GM12878 (cell line): ENCODE measurements at regions not wholly inside any gene's neighbourhood (a gene's known extent, or its start where the extent isn't known, plus 50 kb on each side); places are given as distances from the start of the nearest gene placed in this dataset.

Source experiments
- ATAC-seq: fragments of 200-7000 bp; cut with Tn5 transposase; 3 replicates; pipeline ENCODE4 v1.9.1; 2020; ENCODE audit warnings: mild to moderate bottlenecking, moderate library complexity
- BruUV-seq: library from RNA; stranded (reverse); fragments of 400-500 nt; replicated peaks from 2 replicates; lab custom pipeline; 2021; lab: Mats Ljungman, UMichigan
- CTCF ChIA-PET: fragments of 300-600 bp; sonication (Branson Sonifier 250); formaldehyde crosslinking; extraction: SDS; loops from one replicate; lab custom pipeline; 2021; ENCODE audit warnings: inconsistent platforms; lab: Yijun Ruan, JAX
- POLR2A ChIA-PET: fragments of 350-600 bp; formaldehyde crosslinking; extraction: SDS; loops from one replicate; lab custom pipeline; 2021; ENCODE audit warnings: inconsistent platforms; lab: Charles Lee
- RAD21 ChIA-PET: fragments of 300-600 bp; sonication (Branson Sonifier 250); formaldehyde crosslinking; loops from one replicate; lab custom pipeline; 2023; ENCODE audit warnings: antibody characterized with exemption; ENCODE audit not compliant: unreplicated experiment; lab: Charles Lee
- SMC1A ChIA-PET: fragments of 300-600 bp; sonication (Branson Sonifier 250); formaldehyde crosslinking; loops from one replicate; lab custom pipeline; 2023; ENCODE audit not compliant: unreplicated experiment, uncharacterized antibody; lab: Charles Lee
- DNase-seq: peaks from one replicate; pipeline ENCODE4 v3.0.0-alpha.2; 2011; ENCODE audit warnings: low read depth, low spot score
- FAIRE-seq: peaks from 3 replicates; lab custom pipeline; 2011; peaks lifted over from hg19 to GRCh38; lab: Jason Lieb, UNC
- H2AFZ ChIP-seq: 2 replicates; pipeline ENCODE4 v1.6.0; 2011; ENCODE audit warnings: low read depth, low read length, control low read depth; ENCODE audit not compliant: control insufficient read depth
- H3K27ac ChIP-seq: 2 replicates; pipeline ENCODE4 v1.5.1; 2011; ENCODE audit warnings: control low read depth; ENCODE audit not compliant: control insufficient read depth, insufficient read depth
- H3K27me3 ChIP-seq, 2 experiments: replicated peaks in 1 of 2; 2 replicates each; pipeline versions ENCODE4 v1.6.0 to v1.6.1; 2011; ENCODE audit warnings: low read length in 1 of 2; ENCODE audit not compliant: control insufficient read depth in 2 of 2, insufficient read depth in 2 of 2
- H3K36me3 ChIP-seq, 2 experiments: 2 replicates each; pipeline ENCODE4 v1.5.1; 2011; ENCODE audit warnings: low read length in 1 of 2; ENCODE audit not compliant: control insufficient read depth in 2 of 2, insufficient read depth in 2 of 2
- H3K4me1 ChIP-seq: 2 replicates; pipeline ENCODE4 v1.6.1; 2011; ENCODE audit warnings: mild to moderate bottlenecking, low read length, moderate library complexity, mixed read lengths; ENCODE audit not compliant: control insufficient read depth, insufficient read depth
- H3K4me2 ChIP-seq: 2 replicates; pipeline ENCODE4 v1.6.0; 2011; ENCODE audit warnings: control low read depth; ENCODE audit not compliant: control insufficient read depth, insufficient read depth
- H3K4me3 ChIP-seq: fragments of 200-600 bp; sonication (generic); 2 replicates; pipeline ENCODE4 v1.5.1; 2016
- H3K79me2 ChIP-seq: 2 replicates; pipeline ENCODE4 v1.6.0; 2011; ENCODE audit warnings: low read length; ENCODE audit not compliant: control insufficient read depth, insufficient read depth
- H3K9ac ChIP-seq: 2 replicates; pipeline ENCODE4 v1.8.0; 2011; ENCODE audit warnings: low read length, control low read depth, mixed read lengths; ENCODE audit not compliant: control insufficient read depth, insufficient read depth
- H3K9me3 ChIP-seq: replicated peaks from 3 replicates; pipeline ENCODE4 v1.5.1; 2011; ENCODE audit warnings: mild to moderate bottlenecking, low read length; ENCODE audit not compliant: control insufficient read depth, insufficient read depth
- H4K20me1 ChIP-seq: 2 replicates; pipeline ENCODE4 v1.6.0; 2011; ENCODE audit not compliant: control insufficient read depth, insufficient read depth
- CBX3 ChIP-seq: fragments of 200-600 bp; sonication (generic); IDR thresholded peaks from 2 replicates; pipeline ENCODE4 v1.6.1; 2016; ENCODE audit warnings: low read depth, borderline replicate concordance
- LARP7 ChIP-seq: fragments of 450-650 bp; IDR thresholded peaks from 2 replicates; pipeline ENCODE4 v1.6.1; 2017; ENCODE audit warnings: mild to moderate bottlenecking
- NR2C2 ChIP-seq: IDR thresholded peaks from 2 replicates; pipeline ENCODE4 v1.6.1; 2011; ENCODE audit warnings: borderline replicate concordance, low read depth; ENCODE audit not compliant: control insufficient read depth, insufficient read length
- SMAD5 ChIP-seq: IDR thresholded peaks from 2 replicates; pipeline ENCODE4 v1.6.1; 2016; ENCODE audit warnings: antibody characterized with exemption, low read depth
- SMC3 ChIP-seq: IDR thresholded peaks from 2 replicates; pipeline ENCODE4 v1.6.1; 2011; ENCODE audit warnings: low read length, improper control_type of control experiment, borderline replicate concordance
- SREBF2 ChIP-seq: IDR thresholded peaks from 2 replicates; pipeline ENCODE4 v1.6.1; 2012; ENCODE audit warnings: mild to moderate bottlenecking, low read length
- SRF ChIP-seq, 2 experiments: IDR thresholded peaks; 2 replicates each; pipeline ENCODE4 v1.6.1; 2011; ENCODE audit warnings: low read depth in 2 of 2, low read length in 2 of 2, mild to moderate bottlenecking in 1 of 2, moderate library complexity in 1 of 2
- TAF1 ChIP-seq: IDR thresholded peaks from 2 replicates; pipeline ENCODE4 v1.6.1; 2011; ENCODE audit warnings: mild to moderate bottlenecking, low read depth, low read length, borderline replicate concordance
- ZNF217 ChIP-seq: fragments of 450-650 bp; IDR thresholded peaks from 2 replicates; pipeline ENCODE4 v1.6.1; 2017; ENCODE audit warnings: antibody characterized with exemption, mild to moderate bottlenecking
- WGBS: methylation state at CpG from one replicate; pipeline ENCODE4 v1.1.6; 2016; ENCODE audit warnings: low lambda C conversion rate; ENCODE audit not compliant: insufficient replicate concordance, insufficient coverage; ENCODE audit errors: missing lambda C conversion rate; 5-methylcytosine and 5-hydroxymethylcytosine counted together
- in situ Hi-C: fragments of 300-500 bp; cut with MboI; formaldehyde crosslinking; loops from 9 replicates; pipeline ENCODE4 v1.14.3; 2018; ENCODE audit warnings: mixed read lengths
- intact Hi-C: fragments of 100-400 bp; cut with micrococcal nuclease; formaldehyde crosslinking; loops from one replicate; pipeline ENCODE4 v1.14.2; 2022; ENCODE audit not compliant: unreplicated experiment
- TF ChIP-seq, protein P1 (sequence below): fragments of 450-650 bp; IDR thresholded peaks from 2 replicates; pipeline ENCODE4 v1.6.1; 2018; ENCODE audit warnings: mild to moderate bottlenecking, low read depth, moderate library complexity; ENCODE audit not compliant: partially characterized antibody
- TF ChIP-seq, protein P2 (sequence below), 3 experiments: IDR thresholded peaks in 2 of 3; conservative IDR thresholded peaks in 1 of 3; 2 replicates each; pipeline ENCODE4 v1.5.1; 2011; ENCODE audit warnings: low read depth in 3 of 3, low read length in 3 of 3, mild to moderate bottlenecking in 3 of 3, control low read depth in 2 of 3, moderate library complexity in 2 of 3, inconsistent platforms in 1 of 3, mixed read lengths in 1 of 3; ENCODE audit not compliant: control insufficient read depth in 2 of 3, insufficient read depth in 1 of 3; ENCODE audit errors: extremely low read depth in 1 of 3
- TF ChIP-seq, protein P3 (sequence below): fragments of 450-650 bp; IDR thresholded peaks from 2 replicates; pipeline ENCODE4 v1.6.1; 2017; ENCODE audit warnings: mild to moderate bottlenecking, low read depth, inconsistent platforms; ENCODE audit not compliant: poor library complexity, severe bottlenecking

DNA sequence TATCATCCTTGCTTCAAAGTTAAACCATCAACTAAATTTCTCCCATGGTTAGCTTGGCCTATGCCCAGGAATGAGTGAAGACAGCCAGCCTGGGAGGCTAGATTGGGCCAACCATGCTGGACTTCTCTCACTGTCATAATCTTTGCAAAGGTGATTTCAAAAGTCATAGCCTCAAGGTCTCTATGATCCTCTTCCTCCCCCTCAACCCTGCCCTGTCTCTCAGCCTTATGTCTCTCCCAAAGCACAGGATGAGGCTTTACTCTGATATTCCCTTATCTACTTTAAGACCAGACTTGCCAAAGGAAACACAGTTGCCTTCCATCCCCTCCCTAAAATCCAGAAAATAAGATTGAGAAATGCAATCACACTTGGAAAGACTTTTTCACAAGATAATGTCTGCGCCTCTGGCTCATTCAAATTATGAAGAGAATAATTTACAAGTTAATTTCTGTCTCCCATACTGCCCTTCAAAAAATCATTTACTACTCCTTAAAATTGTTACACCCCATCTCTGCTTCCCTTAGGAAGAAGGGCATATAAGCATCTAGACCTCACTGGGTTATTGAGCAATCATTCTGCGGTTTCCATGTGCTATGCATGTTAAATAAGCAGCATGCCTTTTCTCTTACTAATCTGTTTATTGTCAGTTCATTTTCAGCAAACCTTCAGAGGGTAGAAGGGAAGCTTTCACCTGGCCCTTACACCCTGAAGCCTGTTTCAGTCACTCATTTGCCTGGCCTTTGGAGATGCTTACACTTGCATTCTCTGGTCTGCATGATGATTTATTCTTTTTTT, 113.8 kb upstream of the ANKRD55 start:
- Histone ChIP-seq H4K20me1 (no peaks in the 10 kb centered on the region), H3K9me3 (no peaks in the 10 kb centered on the region; the same call in 2 of the 3 replicates), H3K79me2 (no peaks in the 10 kb centered on the region), H3K4me1 (no peaks in the 10 kb centered on the region), H3K4me3 (no peak overlapping the region), H3K27me3 (no peaks in the 10 kb centered on the region), H3K27ac (no peak overlapping the region), H2AFZ (no peak overlapping the region), H3K9ac (no peak overlapping the region), H3K36me3 (no peaks in the 10 kb centered on the region), H3K4me2 (no peak overlapping the region)
- in situ Hi-C loops (no loop called here), intact Hi-C loops (no loop called here)
- SMC1A ChIA-PET, result no interaction called here
- no peak for DNase-seq
- RAD21 ChIA-PET, result no interaction called here
- POLR2A ChIA-PET, result no interaction called here
- 40% methylated on average over 2 of the region's 2 CpGs for WGBS
- no peak for FAIRE-seq
- TF ChIP-seq SREBF2 (no peak), TAF1 (no peak), LARP7 (no peak), SMC3 (no peak), CBX3 (no peak), SMAD5 (no peak), ZNF217 (no peak), SRF (IDR thresholded peaks at IDR 0.05; ENCODE audit: low read depth in 2 of 2, low read length in 2 of 2) (no peak), NR2C2 (no peak)
- TF ChIP-seq, protein P1, sequence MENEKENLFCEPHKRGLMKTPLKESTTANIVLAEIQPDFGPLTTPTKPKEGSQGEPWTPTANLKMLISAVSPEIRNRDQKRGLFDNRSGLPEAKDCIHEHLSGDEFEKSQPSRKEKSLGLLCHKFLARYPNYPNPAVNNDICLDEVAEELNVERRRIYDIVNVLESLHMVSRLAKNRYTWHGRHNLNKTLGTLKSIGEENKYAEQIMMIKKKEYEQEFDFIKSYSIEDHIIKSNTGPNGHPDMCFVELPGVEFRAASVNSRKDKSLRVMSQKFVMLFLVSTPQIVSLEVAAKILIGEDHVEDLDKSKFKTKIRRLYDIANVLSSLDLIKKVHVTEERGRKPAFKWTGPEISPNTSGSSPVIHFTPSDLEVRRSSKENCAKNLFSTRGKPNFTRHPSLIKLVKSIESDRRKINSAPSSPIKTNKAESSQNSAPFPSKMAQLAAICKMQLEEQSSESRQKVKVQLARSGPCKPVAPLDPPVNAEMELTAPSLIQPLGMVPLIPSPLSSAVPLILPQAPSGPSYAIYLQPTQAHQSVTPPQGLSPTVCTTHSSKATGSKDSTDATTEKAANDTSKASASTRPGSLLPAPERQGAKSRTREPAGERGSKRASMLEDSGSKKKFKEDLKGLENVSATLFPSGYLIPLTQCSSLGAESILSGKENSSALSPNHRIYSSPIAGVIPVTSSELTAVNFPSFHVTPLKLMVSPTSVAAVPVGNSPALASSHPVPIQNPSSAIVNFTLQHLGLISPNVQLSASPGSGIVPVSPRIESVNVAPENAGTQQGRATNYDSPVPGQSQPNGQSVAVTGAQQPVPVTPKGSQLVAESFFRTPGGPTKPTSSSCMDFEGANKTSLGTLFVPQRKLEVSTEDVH, result no peak
- TF ChIP-seq, protein P2, sequence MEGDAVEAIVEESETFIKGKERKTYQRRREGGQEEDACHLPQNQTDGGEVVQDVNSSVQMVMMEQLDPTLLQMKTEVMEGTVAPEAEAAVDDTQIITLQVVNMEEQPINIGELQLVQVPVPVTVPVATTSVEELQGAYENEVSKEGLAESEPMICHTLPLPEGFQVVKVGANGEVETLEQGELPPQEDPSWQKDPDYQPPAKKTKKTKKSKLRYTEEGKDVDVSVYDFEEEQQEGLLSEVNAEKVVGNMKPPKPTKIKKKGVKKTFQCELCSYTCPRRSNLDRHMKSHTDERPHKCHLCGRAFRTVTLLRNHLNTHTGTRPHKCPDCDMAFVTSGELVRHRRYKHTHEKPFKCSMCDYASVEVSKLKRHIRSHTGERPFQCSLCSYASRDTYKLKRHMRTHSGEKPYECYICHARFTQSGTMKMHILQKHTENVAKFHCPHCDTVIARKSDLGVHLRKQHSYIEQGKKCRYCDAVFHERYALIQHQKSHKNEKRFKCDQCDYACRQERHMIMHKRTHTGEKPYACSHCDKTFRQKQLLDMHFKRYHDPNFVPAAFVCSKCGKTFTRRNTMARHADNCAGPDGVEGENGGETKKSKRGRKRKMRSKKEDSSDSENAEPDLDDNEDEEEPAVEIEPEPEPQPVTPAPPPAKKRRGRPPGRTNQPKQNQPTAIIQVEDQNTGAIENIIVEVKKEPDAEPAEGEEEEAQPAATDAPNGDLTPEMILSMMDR (IDR thresholded peaks at IDR 0.05 in 2 of 3, conservative IDR thresholded peaks at IDR 0.05 in 1 of 3; ENCODE audit: control insufficient read depth in 2 of 3, extremely low read depth in 1 of 3, insufficient read depth in 1 of 3, low read depth in 3 of 3, low read length in 3 of 3), result no peak
- TF ChIP-seq, protein P3, sequence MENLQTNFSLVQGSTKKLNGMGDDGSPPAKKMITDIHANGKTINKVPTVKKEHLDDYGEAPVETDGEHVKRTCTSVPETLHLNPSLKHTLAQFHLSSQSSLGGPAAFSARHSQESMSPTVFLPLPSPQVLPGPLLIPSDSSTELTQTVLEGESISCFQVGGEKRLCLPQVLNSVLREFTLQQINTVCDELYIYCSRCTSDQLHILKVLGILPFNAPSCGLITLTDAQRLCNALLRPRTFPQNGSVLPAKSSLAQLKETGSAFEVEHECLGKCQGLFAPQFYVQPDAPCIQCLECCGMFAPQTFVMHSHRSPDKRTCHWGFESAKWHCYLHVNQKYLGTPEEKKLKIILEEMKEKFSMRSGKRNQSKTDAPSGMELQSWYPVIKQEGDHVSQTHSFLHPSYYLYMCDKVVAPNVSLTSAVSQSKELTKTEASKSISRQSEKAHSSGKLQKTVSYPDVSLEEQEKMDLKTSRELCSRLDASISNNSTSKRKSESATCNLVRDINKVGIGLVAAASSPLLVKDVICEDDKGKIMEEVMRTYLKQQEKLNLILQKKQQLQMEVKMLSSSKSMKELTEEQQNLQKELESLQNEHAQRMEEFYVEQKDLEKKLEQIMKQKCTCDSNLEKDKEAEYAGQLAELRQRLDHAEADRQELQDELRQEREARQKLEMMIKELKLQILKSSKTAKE, result no peak
- BruUV-seq, result no TSS peak
- ATAC-seq, result no peak
- CTCF ChIA-PET, result no interaction called here
